ENCODE measurements at regions not wholly inside any gene's neighbourhood (a gene's known extent, or its start where the extent isn't known, plus 50 kb on each side); places are given as distances from the start of the nearest gene placed in this dataset.

- no peak for TF ChIP-seq ZNF317 (CRISPR knock-in tag; IDR thresholded peaks at IDR 0.05; ENCODE audit: borderline replicate concordance, low read depth)
- no peak for TF ChIP-seq FOXJ3 (CRISPR knock-in tag; IDR thresholded peaks at IDR 0.05; ENCODE audit: borderline replicate concordance)
- no peak for TF ChIP-seq MAX (CRISPR knock-in tag; IDR thresholded peaks at IDR 0.05)
- no peak for TF ChIP-seq ZMAT4 (CRISPR knock-in tag; IDR thresholded peaks at IDR 0.05)
- TF ChIP-seq KAT7 (CRISPR knock-in tag; IDR thresholded peaks at IDR 0.05; ENCODE audit: borderline replicate concordance), result no peak
- TF ChIP-seq HMGA2 (CRISPR knock-in tag; IDR thresholded peaks at IDR 0.05), result no peak
These were observed 596.3 kb downstream of the HINT1 start (continued) for GRCh38 chr5:130568791-130569190.

GRCh38 chr5:130555429-130555828 lies 609.6 kb downstream of the HINT1 start:
- ChIA-PET POLR2A (no interaction called here), CTCF (no interaction called here)
- H3K36me3 Mint-ChIP-seq, result peaks cover 34% of the 10 kb centered on the region
- DNase-seq (ENCODE audit: low spot score), result peak; percentile 21
- ATAC-seq, result peak; percentile 76
- peaks cover 59% of the 10 kb centered on the region for H3K9me3 Mint-ChIP-seq
- TF ChIP-seq OVOL2 (CRISPR knock-in tag; IDR thresholded peaks at IDR 0.05; ENCODE audit: borderline replicate concordance), result no peak
- TF ChIP-seq SMAD4 (CRISPR knock-in tag; IDR thresholded peaks at IDR 0.05), result no peak
- no peak for TF ChIP-seq E2F4 (CRISPR knock-in tag; IDR thresholded peaks at IDR 0.05; ENCODE audit: borderline replicate concordance, low read depth)
- no peak for TF ChIP-seq GABPB1 (CRISPR knock-in tag; IDR thresholded peaks at IDR 0.05)
- no peak for TF ChIP-seq USF1 (CRISPR knock-in tag; IDR thresholded peaks at IDR 0.05)
- no peak for TF ChIP-seq TCF7 (CRISPR knock-in tag; IDR thresholded peaks at IDR 0.05; ENCODE audit: low read depth)
- TF ChIP-seq PREB (CRISPR knock-in tag; IDR thresholded peaks at IDR 0.05; ENCODE audit: borderline replicate concordance), result no peak
- no peak for TF ChIP-seq ZBTB21 (CRISPR knock-in tag; IDR thresholded peaks at IDR 0.05; ENCODE audit: borderline replicate concordance)
- TF ChIP-seq ZNF317 (CRISPR knock-in tag; IDR thresholded peaks at IDR 0.05; ENCODE audit: borderline replicate concordance, low read depth), result no peak
- no peak for TF ChIP-seq TEAD4 (CRISPR knock-in tag; IDR thresholded peaks at IDR 0.05)
- no peak for TF ChIP-seq FOXP1 (CRISPR knock-in tag; IDR thresholded peaks at IDR 0.05; ENCODE audit: borderline replicate concordance)
- no peak for TF ChIP-seq ATF1 (CRISPR knock-in tag; IDR thresholded peaks at IDR 0.05)
- TF ChIP-seq CTCF (IDR thresholded peaks at IDR 0.05), result no peak
- H3K4me3 Mint-ChIP-seq, result no peak overlapping the region
- H3K27ac Mint-ChIP-seq, result no peak overlapping the region
- H3K4me1 Mint-ChIP-seq, result peaks cover 3% of the 10 kb centered on the region
- H3K27me3 Mint-ChIP-seq (ENCODE audit: low read depth), result no peaks in the 10 kb centered on the region

- H3K36me3 Mint-ChIP-seq, result peaks cover 20% of the 10 kb centered on the region
- no peak overlapping the region for H3K27ac Mint-ChIP-seq
- ChIA-PET POLR2A (no interaction called here), CTCF (no interaction called here)
- peaks cover 54% of the 10 kb centered on the region for H3K9me3 Mint-ChIP-seq
- peaks cover 9% of the 10 kb centered on the region for H3K4me1 Mint-ChIP-seq
- no peak overlapping the region for H3K4me3 Mint-ChIP-seq
- no peaks in the 10 kb centered on the region for H3K27me3 Mint-ChIP-seq (ENCODE audit: low read depth)
- DNase-seq (ENCODE audit: low spot score) (no peak), ATAC-seq (no peak)
- TF ChIP-seq SMAD3 (CRISPR knock-in tag; IDR thresholded peaks at IDR 0.05; ENCODE audit: borderline replicate concordance) (no peak), PRRX2 (CRISPR knock-in tag; IDR thresholded peaks at IDR 0.05) (no peak), ZNF423 (CRISPR knock-in tag; IDR thresholded peaks at IDR 0.05) (no peak), ARID4B (CRISPR knock-in tag; IDR thresholded peaks at IDR 0.05; ENCODE audit: borderline replicate concordance) (no peak), RORB (CRISPR knock-in tag; IDR thresholded peaks at IDR 0.05) (no peak), ZNF263 (CRISPR knock-in tag; IDR thresholded peaks at IDR 0.05; ENCODE audit: low read depth) (no peak)
These were observed 614.5 kb downstream of the HINT1 start for GRCh38 chr5:130550562-130550928.
